Adrenal gland (tissue), 9 donors: ENCODE measurements at regions not wholly inside any gene's neighbourhood (a gene's known extent, or its start where the extent isn't known, plus 50 kb on each side); places are given as distances from the start of the nearest gene placed in this dataset.
"Not testable (repeated sequence)": the region's sequence is repeated elsewhere in the genome, so short reads cannot be mapped to it uniquely, and the experiment has no call there.

Experiments used
- DNase-seq, 7 donors: peaks; one replicate each; pipeline ENCODE4 v3.0.0-alpha.2; 2019 to 2020
- H3K27ac ChIP-seq, 5 donors: fragments of 200-600 bp; sonication (generic) in 4 of 5; 1 replicate in 3 of 5; 2 replicates in 2 of 5; pipeline versions ENCODE4 v1.5.1 to v1.8.0; 2016 to 2020; ENCODE audit warnings: mild to moderate bottlenecking in 1 of 5
- H3K27me3 ChIP-seq: fragments of 200-600 bp; 2 replicates; pipeline ENCODE4 v1.8.0; 2021
- H3K36me3 ChIP-seq, 2 donors: fragments of 200-600 bp; replicated peaks in 1 of 2; 1 replicate in 1 of 2; 2 replicates in 1 of 2; pipeline versions ENCODE4 v1.5.1 to v1.8.0; 2018 to 2022
- H3K4me1 ChIP-seq, 2 donors: fragments of 200-600 bp; replicated peaks in 1 of 2; 1 replicate in 1 of 2; 2 replicates in 1 of 2; pipeline versions ENCODE4 v1.5.1 to v1.8.0; 2018 to 2021
- H3K4me3 ChIP-seq, 4 donors: fragments of 200-600 bp; sonication (generic) in 3 of 4; one replicate each; pipeline ENCODE4 v1.5.1; 2016 to 2018
- H3K9me3 ChIP-seq, 3 donors: fragments of 200-600 bp; sonication (generic) in 1 of 3; replicated peaks in 1 of 3; 1 replicate in 2 of 3; 2 replicates in 1 of 3; pipeline versions ENCODE4 v1.5.1 to v1.8.0; 2016 to 2021
- CTCF ChIP-seq, 6 experiments: fragments of 450-650 bp in 4 of 6; fragments of 200-600 bp in 2 of 6; sonication (generic) in 1 of 6; IDR thresholded peaks; 1 replicate in 5 of 6; 2 replicates in 1 of 6; pipeline versions ENCODE4 v1.5.1 to v1.8.0; 2016 to 2021; ENCODE audit warnings: antibody characterized with exemption in 6 of 6, mild to moderate bottlenecking in 2 of 6, moderate library complexity in 1 of 6
- POLR2A ChIP-seq, 2 donors: fragments of 450-650 bp; IDR thresholded peaks; one replicate each; pipeline ENCODE4 v1.6.1; 2017; ENCODE audit warnings: antibody characterized with exemption in 2 of 2, mild to moderate bottlenecking in 2 of 2, moderate library complexity in 1 of 2
- WGBS, 4 donors: extraction: QIAGEN DNeasy Blood & Tissue Kit in 2 of 4; methylation state at CpG; one replicate each; pipeline versions ENCODE4 v1.1.5 to v1.1.7; 2013 to 2017; 5-methylcytosine and 5-hydroxymethylcytosine counted together
- intact Hi-C, 2 donors: fragments of 100-400 bp; cut with DNase I; formaldehyde crosslinking; loops; one replicate each; pipeline versions ENCODE4 v1.14.1 to v1.15.0; 2022 to 2023
- donor health status: healthy with polysubstance abuse.
- donor health status: Bipolar disorder and iron deficiency.
- donor health status: DM: yes; HTN: yes; CAD: no.
- donor health status: DM: no; HTN: no; CAD: no.
- donor health status: DM: no; HTN: no; CAD: no.

DNA sequence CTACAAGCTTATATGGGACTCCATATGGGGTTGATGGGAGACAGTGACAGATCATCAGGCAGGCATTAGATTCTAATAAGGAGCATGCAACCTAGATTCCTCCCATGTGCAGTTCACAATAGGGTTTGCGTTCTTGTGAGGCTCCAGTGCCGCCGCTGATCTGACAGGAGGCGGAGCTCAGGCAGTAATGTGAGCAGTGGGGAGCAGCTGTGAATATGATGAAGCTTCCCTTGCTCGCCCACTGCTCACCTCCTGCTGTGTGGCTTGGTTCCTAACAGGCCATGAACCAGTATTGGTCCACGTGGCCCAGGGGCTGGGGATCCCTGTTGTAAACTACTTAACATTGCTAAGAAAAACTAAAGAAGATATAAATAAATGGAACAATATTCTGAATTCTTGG, 378.4 kb downstream of the KCNRG start:
- H3K27me3 ChIP-seq = no peaks in the 10 kb centered on the region
- intact Hi-C loops = no loop called here
- no peak overlapping the region for H3K4me3 ChIP-seq
- H3K9me3 ChIP-seq = no peaks in the 10 kb centered on the region
- no peak overlapping the region for H3K27ac ChIP-seq
- no peaks in the 10 kb centered on the region for H3K4me1 ChIP-seq
- TF ChIP-seq POLR2A (IDR thresholded peaks at IDR 0.05) (no peak), CTCF (IDR thresholded peaks at IDR 0.05) (no peak)
- 63 to 79% (median 67%) methylated on average over 6 of the region's 6 CpGs for WGBS, 4 donors
- no peaks in the 10 kb centered on the region for H3K36me3 ChIP-seq
- no peak for DNase-seq

DNA sequence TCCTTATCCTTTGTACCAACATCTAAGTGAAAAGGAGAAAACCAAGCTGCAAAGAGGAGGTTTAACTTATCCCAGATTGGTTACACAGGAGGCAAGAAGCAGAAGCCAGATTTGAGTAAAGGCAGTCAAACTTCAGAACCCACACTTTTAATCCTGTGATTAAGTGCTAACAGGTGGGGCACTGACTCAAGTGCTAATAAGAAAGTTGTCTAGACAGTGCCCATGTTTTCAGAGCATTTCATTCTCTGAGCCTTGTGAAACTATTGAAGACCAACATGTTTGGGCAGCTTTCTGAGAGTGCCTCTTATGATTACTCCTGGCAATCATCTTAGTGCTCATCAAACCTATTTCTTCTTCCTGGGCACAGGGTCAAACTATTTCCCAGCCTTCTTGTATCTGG, 380.8 kb downstream of the KCNRG start:
- no peak overlapping the region for H3K4me3 ChIP-seq
- intact Hi-C loops = no loop called here
- no peak for DNase-seq
- no peaks in the 10 kb centered on the region for H3K36me3 ChIP-seq
- no peak overlapping the region for H3K27ac ChIP-seq
- H3K9me3 ChIP-seq = no peaks in the 10 kb centered on the region
- H3K27me3 ChIP-seq = no peaks in the 10 kb centered on the region
- TF ChIP-seq CTCF (IDR thresholded peaks at IDR 0.05) (no peak), POLR2A (IDR thresholded peaks at IDR 0.05) (no peak)
- H3K4me1 ChIP-seq = peaks cover 14 to 16% of the 10 kb centered on the region in 2 donors

GRCh38 chr13:50396618-50397017, 381.4 kb downstream of the KCNRG start:
- not testable (repeated sequence) for DNase-seq

DNA sequence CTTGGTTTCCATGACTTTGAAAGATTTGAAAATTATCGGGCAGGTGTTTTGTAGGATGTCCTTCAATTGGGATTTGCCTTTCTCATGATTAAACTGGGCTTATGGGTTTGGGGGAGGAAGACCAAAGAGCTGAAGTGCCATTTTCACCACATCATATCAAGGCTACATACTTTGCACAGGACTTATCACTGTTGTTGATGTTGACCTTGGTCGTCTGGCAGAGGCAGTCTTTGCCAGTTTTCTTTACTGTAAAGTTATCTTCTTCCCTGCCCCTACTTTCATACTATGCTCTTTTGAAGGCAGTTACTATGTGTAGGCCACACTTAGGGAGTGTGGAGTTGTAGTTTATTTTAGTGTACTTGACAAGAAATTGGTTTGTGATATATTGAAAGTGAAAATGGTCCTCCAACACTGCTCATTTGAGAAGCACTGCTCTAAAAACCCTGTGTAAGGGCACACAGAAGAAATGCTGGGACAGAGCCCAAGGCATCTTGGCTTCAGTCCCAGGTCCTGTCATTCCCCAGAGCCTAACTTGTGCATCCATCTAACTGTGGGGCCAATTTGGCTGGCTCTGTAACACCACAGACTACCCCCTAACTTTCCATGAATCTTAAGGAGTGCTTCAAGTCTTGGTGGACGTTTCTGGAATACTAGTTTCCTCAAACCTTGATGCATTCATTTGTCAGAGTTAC, 384.9 kb downstream of the KCNRG start:
- H3K4me3 ChIP-seq = peak overlapping the region in 1 of 4 donors; percentile 5
- peak; percentile 50 to 88 (median 73) for DNase-seq

More at GRCh38 chr13:50396618-50397017, 381.4 kb downstream of the KCNRG start:
- peaks cover 18% of the 10 kb centered on the region in 2 donors for H3K4me1 ChIP-seq
- H3K9me3 ChIP-seq, intact Hi-C loops, H3K4me3 ChIP-seq, H3K36me3 ChIP-seq, H3K27me3 ChIP-seq, H3K27ac ChIP-seq: not testable (repeated sequence)
- WGBS, 4 donors = 92 to 97% (median 96%) methylated on average over 14 to 31 of the region's 31 CpGs

More for the DNA sequence above, 384.9 kb downstream of the KCNRG start:
- no peaks in the 10 kb centered on the region for H3K27me3 ChIP-seq
- H3K4me1 ChIP-seq = peaks cover 18% of the 10 kb centered on the region in 2 donors
- WGBS, 4 donors = 31 to 47% (median 46%) methylated on average over 3 of the region's 3 CpGs
- no peaks in the 10 kb centered on the region for H3K36me3 ChIP-seq
- H3K27ac ChIP-seq = peak overlapping the region in 3 of 5 donors; percentile 10 to 36 (median 30)
- TF ChIP-seq CTCF (IDR thresholded peaks at IDR 0.05) = no peak
- no peak for TF ChIP-seq POLR2A (IDR thresholded peaks at IDR 0.05)
- no peaks in the 10 kb centered on the region for H3K9me3 ChIP-seq
- intact Hi-C loops = no loop called here
